ENCODE measurements at regions not wholly inside any gene's neighbourhood (a gene's known extent, or its start where the extent isn't known, plus 50 kb on each side); places are given as distances from the start of the nearest gene placed in this dataset.

DNA sequence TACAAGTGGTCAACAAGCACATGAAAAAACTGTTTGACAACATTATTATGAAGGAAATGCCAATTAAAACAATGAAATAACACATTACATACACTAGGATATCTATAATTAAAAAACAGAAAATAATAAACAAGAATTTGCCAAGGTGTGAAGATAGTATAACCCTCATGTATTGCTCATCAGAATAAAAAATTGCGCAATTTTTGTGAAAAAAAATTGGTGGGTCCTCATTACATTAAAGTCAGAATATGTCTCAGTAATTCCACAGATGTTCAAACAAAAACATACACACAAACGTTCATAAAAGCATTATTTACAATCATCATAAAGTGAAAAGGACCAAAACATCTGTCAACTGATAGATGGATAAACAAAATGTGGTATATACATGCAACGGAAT lies 63.0 kb upstream of the AR start:
- no peak for ATAC-seq
- Histone ChIP-seq H3K9me3 (no peaks in the 10 kb centered on the region), H3K4me1 (ENCODE audit: low read depth) (no peaks in the 10 kb centered on the region), H3K4me3 (no peak overlapping the region), H3K36me3 (ENCODE audit: low read depth) (no peaks in the 10 kb centered on the region)
- DNase-seq, result no peak
- intact Hi-C loops (cut with DNase I, micrococcal nuclease), result no loop called here
- TF ChIP-seq, protein P1, sequence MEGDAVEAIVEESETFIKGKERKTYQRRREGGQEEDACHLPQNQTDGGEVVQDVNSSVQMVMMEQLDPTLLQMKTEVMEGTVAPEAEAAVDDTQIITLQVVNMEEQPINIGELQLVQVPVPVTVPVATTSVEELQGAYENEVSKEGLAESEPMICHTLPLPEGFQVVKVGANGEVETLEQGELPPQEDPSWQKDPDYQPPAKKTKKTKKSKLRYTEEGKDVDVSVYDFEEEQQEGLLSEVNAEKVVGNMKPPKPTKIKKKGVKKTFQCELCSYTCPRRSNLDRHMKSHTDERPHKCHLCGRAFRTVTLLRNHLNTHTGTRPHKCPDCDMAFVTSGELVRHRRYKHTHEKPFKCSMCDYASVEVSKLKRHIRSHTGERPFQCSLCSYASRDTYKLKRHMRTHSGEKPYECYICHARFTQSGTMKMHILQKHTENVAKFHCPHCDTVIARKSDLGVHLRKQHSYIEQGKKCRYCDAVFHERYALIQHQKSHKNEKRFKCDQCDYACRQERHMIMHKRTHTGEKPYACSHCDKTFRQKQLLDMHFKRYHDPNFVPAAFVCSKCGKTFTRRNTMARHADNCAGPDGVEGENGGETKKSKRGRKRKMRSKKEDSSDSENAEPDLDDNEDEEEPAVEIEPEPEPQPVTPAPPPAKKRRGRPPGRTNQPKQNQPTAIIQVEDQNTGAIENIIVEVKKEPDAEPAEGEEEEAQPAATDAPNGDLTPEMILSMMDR (IDR thresholded peaks at IDR 0.05), result no peak
